ENCODE measurements at regions not wholly inside any gene's neighbourhood (a gene's known extent, or its start where the extent isn't known, plus 50 kb on each side); places are given as distances from the start of the nearest gene placed in this dataset.
A peak's percentile ranks its signal among the peaks of the same experiment; 100 is the strongest.

GRCh38 chr13:90365130-90365529 lies 982.4 kb upstream of the MIR17HG start:
- no peak overlapping the region for H3K4me3 ChIP-seq (ENCODE audit: low read length)
- DNase-seq (no peak), ATAC-seq (peak; percentile 33; the same call in 1 of the 2 replicates)
- H3K9me3 ChIP-seq (ENCODE audit: low read length), result no peaks in the 10 kb centered on the region
- TF ChIP-seq EZH2 (IDR thresholded peaks at IDR 0.05; ENCODE audit: low read length, unreplicated experiment) (no peak), CTCF (conservative IDR thresholded peaks at IDR 0.05; ENCODE audit: low read depth, low read length) (peak; percentile 40; the same call in 1 of the 2 replicates), EZH2phosphoT487 (IDR thresholded peaks at IDR 0.05; ENCODE audit: borderline replicate concordance, low read length) (no peak)
- H3K9me2 ChIP-seq (replicated peaks; ENCODE audit: low read length), result no peaks in the 10 kb centered on the region
- no peaks in the 10 kb centered on the region for H3K36me3 ChIP-seq (ENCODE audit: low read depth, low read length)
- POLR2A ChIA-PET (ENCODE audit: unreplicated experiment), result no interaction called here
- CTCF ChIA-PET, result no interaction called here
- no peak overlapping the region for H3K27ac ChIP-seq (ENCODE audit: low read length)
- H4K20me1 ChIP-seq (ENCODE audit: low read length), result no peaks in the 10 kb centered on the region
- no peaks in the 10 kb centered on the region for H3K79me2 ChIP-seq (ENCODE audit: low read length)
- H3K4me1 ChIP-seq (ENCODE audit: insufficient read depth, low read length), result no peaks in the 10 kb centered on the region
- no peak overlapping the region for H2AFZ ChIP-seq (ENCODE audit: low read length)
- BruUV-seq (replicated peaks), result no TSS peak
- H3K4me2 ChIP-seq (ENCODE audit: low read length), result no peak overlapping the region
- intact Hi-C loops (cut with micrococcal nuclease), result loop anchor here (10.0 kb wide), 2 partner anchors 410 to 500 kb away; no protein-coding TSS in a partner anchor
- H3K27me3 ChIP-seq (ENCODE audit: low read length), result no peaks in the 10 kb centered on the region
- H3K9ac ChIP-seq (ENCODE audit: low read length), result no peak overlapping the region
- no peaks in the 10 kb centered on the region for H3F3A ChIP-seq (ENCODE audit: low read length, unreplicated experiment)

- Histone ChIP-seq H2AFZ (ENCODE audit: low read length) (no peak overlapping the region), H3K4me3 (ENCODE audit: low read length) (no peak overlapping the region), H3K4me1 (ENCODE audit: insufficient read depth, low read length) (no peaks in the 10 kb centered on the region), H3K27ac (ENCODE audit: low read length) (no peak overlapping the region), H3K36me3 (ENCODE audit: low read depth, low read length) (no peaks in the 10 kb centered on the region), H4K20me1 (ENCODE audit: low read length) (no peaks in the 10 kb centered on the region), H3K4me2 (ENCODE audit: low read length) (no peak overlapping the region), H3K9me2 (replicated peaks; ENCODE audit: low read length) (no peaks in the 10 kb centered on the region), H3K27me3 (ENCODE audit: low read length) (no peaks in the 10 kb centered on the region), H3K79me2 (ENCODE audit: low read length) (no peaks in the 10 kb centered on the region), H3K9me3 (ENCODE audit: low read length) (no peaks in the 10 kb centered on the region), H3F3A (ENCODE audit: low read length, unreplicated experiment) (no peaks in the 10 kb centered on the region), H3K9ac (ENCODE audit: low read length) (no peak overlapping the region)
- no peak for ATAC-seq
- no TSS peak for BruUV-seq (replicated peaks)
- no peak for DNase-seq
- CTCF ChIA-PET, result no interaction called here
- intact Hi-C loops (cut with micrococcal nuclease), result no loop called here
- POLR2A ChIA-PET (ENCODE audit: unreplicated experiment), result no interaction called here
- TF ChIP-seq EZH2 (IDR thresholded peaks at IDR 0.05; ENCODE audit: low read length, unreplicated experiment) (no peak), EZH2phosphoT487 (IDR thresholded peaks at IDR 0.05; ENCODE audit: borderline replicate concordance, low read length) (no peak), CTCF (conservative IDR thresholded peaks at IDR 0.05; ENCODE audit: low read depth, low read length) (no peak)
These were observed 973.3 kb upstream of the MIR17HG start for GRCh38 chr13:90374168-90374567.

- no peak overlapping the region for H3K9ac ChIP-seq (ENCODE audit: low read length)
- no peak overlapping the region for H2AFZ ChIP-seq (ENCODE audit: low read length)
- H3K9me3 ChIP-seq (ENCODE audit: low read length), result no peaks in the 10 kb centered on the region
- no peaks in the 10 kb centered on the region for H3K27me3 ChIP-seq (ENCODE audit: low read length)
- no peaks in the 10 kb centered on the region for H3K36me3 ChIP-seq (ENCODE audit: low read depth, low read length)
- no peaks in the 10 kb centered on the region for H3F3A ChIP-seq (ENCODE audit: low read length, unreplicated experiment)
- no peak overlapping the region for H3K4me3 ChIP-seq (ENCODE audit: low read length)
- H3K79me2 ChIP-seq (ENCODE audit: low read length), result no peaks in the 10 kb centered on the region
- TF ChIP-seq EZH2 (IDR thresholded peaks at IDR 0.05; ENCODE audit: low read length, unreplicated experiment) (no peak), CTCF (conservative IDR thresholded peaks at IDR 0.05; ENCODE audit: low read depth, low read length) (no peak), EZH2phosphoT487 (IDR thresholded peaks at IDR 0.05; ENCODE audit: borderline replicate concordance, low read length) (no peak)
- H3K4me2 ChIP-seq (ENCODE audit: low read length), result no peak overlapping the region
- ATAC-seq (no peak), DNase-seq (peak; percentile 47)
- no TSS peak for BruUV-seq (replicated peaks)
- CTCF ChIA-PET, result no interaction called here
- intact Hi-C loops (cut with micrococcal nuclease), result no loop called here
- no peaks in the 10 kb centered on the region for H3K9me2 ChIP-seq (replicated peaks; ENCODE audit: low read length)
- no peak overlapping the region for H3K27ac ChIP-seq (ENCODE audit: low read length)
- H3K4me1 ChIP-seq (ENCODE audit: insufficient read depth, low read length), result no peaks in the 10 kb centered on the region
- no peaks in the 10 kb centered on the region for H4K20me1 ChIP-seq (ENCODE audit: low read length)
- POLR2A ChIA-PET (ENCODE audit: unreplicated experiment), result no interaction called here
These were observed 971.6 kb upstream of the MIR17HG start for GRCh38 chr13:90375851-90376250.
